ENCODE measurements at regions not wholly inside any gene's neighbourhood (a gene's known extent, or its start where the extent isn't known, plus 50 kb on each side); places are given as distances from the start of the nearest gene placed in this dataset.

GRCh38 chr7:42289473-42289872, 52.5 kb upstream of the GLI3 start:
- Histone ChIP-seq H3K9ac (replicated peaks; ENCODE audit: extremely low read depth, insufficient read depth, low read length) (no peak overlapping the region), H3K36me3 (ENCODE audit: control insufficient read depth in 2 of 2, extremely low read depth in 1 of 2, insufficient read depth in 2 of 2, low read length in 2 of 2) (no peaks in the 10 kb centered on the region), H3K4me3 (replicated peaks in 1 of 3; ENCODE audit: insufficient read depth in 1 of 3, low read depth in 1 of 3, low read length in 3 of 3) (no peak overlapping the region), H3K79me2 (ENCODE audit: control insufficient read depth, insufficient read depth, low read length) (no peaks in the 10 kb centered on the region), H3K4me2 (ENCODE audit: insufficient read depth, low read length) (no peak overlapping the region), H3K4me1 (ENCODE audit: control insufficient read depth, extremely low read depth, insufficient read depth, low read length) (no peaks in the 10 kb centered on the region), H3K9me3 (replicated peaks; ENCODE audit: control insufficient read depth, insufficient read depth, low read length) (no peaks in the 10 kb centered on the region), H2AFZ (ENCODE audit: low read depth, low read length) (no peak overlapping the region), H3K9me1 (replicated peaks; ENCODE audit: control insufficient read depth, extremely low read depth, insufficient read depth, low read length) (no peaks in the 10 kb centered on the region), H4K20me1 (replicated peaks; ENCODE audit: control insufficient read depth, extremely low read depth, insufficient read depth, low read length) (no peaks in the 10 kb centered on the region), H3K27ac (ENCODE audit: insufficient read depth, low read depth, low read length) (no peak overlapping the region), H3K27me3 (ENCODE audit: control insufficient read depth in 2 of 2, insufficient read depth in 2 of 2, low read length in 2 of 2) (peaks cover 1 to 7% of the 10 kb centered on the region in 2 experiments)
- intact Hi-C loops (cut with micrococcal nuclease) (no loop called here), dilution Hi-C loops (cut with MboI; ENCODE audit: extremely low pct_ligation_motif_present, low sequenced_read_pairs) (no loop called here)
- FAIRE-seq = no peak
- ChIA-PET POLR2A (no interaction called here), CTCF (no interaction called here)
- no peak for TF ChIP-seq POLR2AphosphoS5 (IDR thresholded peaks at IDR 0.05; ENCODE audit: insufficient read depth, low read depth, low read length)
- TF ChIP-seq CTCF (IDR thresholded peaks at IDR 0.05; ENCODE audit: extremely low read depth in 1 of 2, insufficient read depth in 1 of 2, low read depth in 1 of 2, low read length in 2 of 2) = no peak
- no peak for TF ChIP-seq MYC (IDR thresholded peaks at IDR 0.05; ENCODE audit: low read depth, low read length)
- no peak for TF ChIP-seq EZH2 (IDR thresholded peaks at IDR 0.05; ENCODE audit: borderline replicate concordance, low read depth, low read length, severe bottlenecking)
- no peak for TF ChIP-seq FOS (IDR thresholded peaks at IDR 0.05; ENCODE audit: borderline replicate concordance, insufficient read depth, low read length)
- TF ChIP-seq GATA2 (IDR thresholded peaks at IDR 0.05; ENCODE audit: insufficient read depth, insufficient read length, low read depth, low read length) = no peak
- no peak for TF ChIP-seq MAX (IDR thresholded peaks at IDR 0.05; ENCODE audit: insufficient read depth, insufficient read length)
- TF ChIP-seq POLR2A (IDR thresholded peaks at IDR 0.05; ENCODE audit: low read depth, low read length) = no peak
- no peak for TF ChIP-seq JUN (IDR thresholded peaks at IDR 0.05; ENCODE audit: borderline replicate concordance, insufficient read depth, insufficient read length, low read depth)
- DNase-seq (ENCODE audit: low read depth, low spot score) = no peak
- BruUV-seq (replicated peaks) = no TSS peak
